GM12878 (cell line): ENCODE measurements at regions not wholly inside any gene's neighbourhood (a gene's known extent, or its start where the extent isn't known, plus 50 kb on each side); places are given as distances from the start of the nearest gene placed in this dataset.

Experiments
- BHLHE40 ChIP-seq, 2 experiments: fragments of 450-650 bp in 1 of 2; IDR thresholded peaks; 2 replicates each; pipeline ENCODE4 v1.6.1; 2011 to 2017; ENCODE audit warnings: low read depth in 2 of 2, borderline replicate concordance in 1 of 2, improper control_type of control experiment in 1 of 2, low read length in 1 of 2, mild to moderate bottlenecking in 1 of 2
- MYC ChIP-seq: IDR thresholded peaks from 2 replicates; pipeline ENCODE4 v1.6.1; 2011; ENCODE audit warnings: mild to moderate bottlenecking, low read length, moderate library complexity, inconsistent platforms; ENCODE audit not compliant: insufficient read depth, insufficient replicate concordance, insufficient read length, severe bottlenecking
- SIN3A ChIP-seq: IDR thresholded peaks from 2 replicates; pipeline ENCODE4 v1.6.1; 2012; ENCODE audit warnings: low read depth, low read length, improper control_type of control experiment
- ZNF274 ChIP-seq: IDR thresholded peaks from one replicate; pipeline ENCODE4 v1.8.0; 2011; ENCODE audit not compliant: insufficient read length, insufficient read depth
- TF ChIP-seq, protein P1 (sequence below), 3 experiments: IDR thresholded peaks in 2 of 3; conservative IDR thresholded peaks in 1 of 3; 2 replicates each; pipeline ENCODE4 v1.5.1; 2011; ENCODE audit warnings: low read depth in 3 of 3, low read length in 3 of 3, mild to moderate bottlenecking in 3 of 3, control low read depth in 2 of 3, moderate library complexity in 2 of 3, inconsistent platforms in 1 of 3, mixed read lengths in 1 of 3; ENCODE audit not compliant: control insufficient read depth in 2 of 3, insufficient read depth in 1 of 3; ENCODE audit errors: extremely low read depth in 1 of 3
- TF ChIP-seq, protein P2 (sequence below): fragments of 450-650 bp; IDR thresholded peaks from 2 replicates; pipeline ENCODE4 v1.6.1; 2018; ENCODE audit warnings: borderline replicate concordance, mild to moderate bottlenecking; ENCODE audit not compliant: partially characterized antibody
- TF ChIP-seq, protein P3 (sequence below): IDR thresholded peaks from 2 replicates; pipeline ENCODE4 v1.6.1; 2011; ENCODE audit warnings: low read depth, mild to moderate bottlenecking, low read length, moderate library complexity, borderline replicate concordance; ENCODE audit errors: extremely low read depth

DNA sequence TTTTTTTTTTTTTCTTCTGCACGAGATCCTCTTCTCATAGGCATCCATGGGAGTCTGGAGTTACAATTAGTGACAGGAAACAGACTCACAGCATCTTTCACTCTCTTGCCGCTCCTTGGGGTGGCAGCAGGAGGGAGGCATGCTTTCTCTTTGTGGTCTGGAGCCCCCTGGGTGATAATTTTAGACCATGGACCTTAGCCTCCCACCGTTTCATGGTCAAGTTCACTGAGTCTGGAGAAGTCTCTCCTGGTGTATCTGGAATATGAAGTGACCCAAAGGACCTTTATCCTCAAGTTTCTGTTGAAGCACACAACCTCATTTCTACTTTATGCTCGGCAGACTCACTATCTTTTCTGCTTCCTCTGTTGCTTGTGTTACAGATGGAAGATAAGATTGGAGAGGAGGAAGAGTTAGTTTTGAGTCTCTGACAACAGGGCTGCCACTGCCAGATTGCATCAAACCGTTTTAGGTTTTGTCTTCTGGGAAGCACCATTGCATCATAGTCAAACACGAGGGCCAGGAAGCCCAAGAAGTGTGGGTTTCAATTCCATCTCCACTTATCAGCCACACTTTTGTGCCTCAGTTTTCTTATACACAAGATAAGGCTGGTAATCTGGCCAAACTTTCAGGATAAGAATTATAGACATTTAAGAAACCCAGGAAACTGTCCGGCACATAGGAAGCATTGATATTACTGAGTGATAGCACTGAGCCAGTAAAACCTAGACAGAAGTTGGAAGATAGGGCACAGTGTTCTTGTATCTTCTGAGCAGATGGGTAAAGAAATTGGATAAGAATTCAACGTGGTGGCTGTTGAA, 62.3 kb downstream of the ADCYAP1 start:
- TF ChIP-seq, protein P1, sequence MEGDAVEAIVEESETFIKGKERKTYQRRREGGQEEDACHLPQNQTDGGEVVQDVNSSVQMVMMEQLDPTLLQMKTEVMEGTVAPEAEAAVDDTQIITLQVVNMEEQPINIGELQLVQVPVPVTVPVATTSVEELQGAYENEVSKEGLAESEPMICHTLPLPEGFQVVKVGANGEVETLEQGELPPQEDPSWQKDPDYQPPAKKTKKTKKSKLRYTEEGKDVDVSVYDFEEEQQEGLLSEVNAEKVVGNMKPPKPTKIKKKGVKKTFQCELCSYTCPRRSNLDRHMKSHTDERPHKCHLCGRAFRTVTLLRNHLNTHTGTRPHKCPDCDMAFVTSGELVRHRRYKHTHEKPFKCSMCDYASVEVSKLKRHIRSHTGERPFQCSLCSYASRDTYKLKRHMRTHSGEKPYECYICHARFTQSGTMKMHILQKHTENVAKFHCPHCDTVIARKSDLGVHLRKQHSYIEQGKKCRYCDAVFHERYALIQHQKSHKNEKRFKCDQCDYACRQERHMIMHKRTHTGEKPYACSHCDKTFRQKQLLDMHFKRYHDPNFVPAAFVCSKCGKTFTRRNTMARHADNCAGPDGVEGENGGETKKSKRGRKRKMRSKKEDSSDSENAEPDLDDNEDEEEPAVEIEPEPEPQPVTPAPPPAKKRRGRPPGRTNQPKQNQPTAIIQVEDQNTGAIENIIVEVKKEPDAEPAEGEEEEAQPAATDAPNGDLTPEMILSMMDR (IDR thresholded peaks at IDR 0.05 in 2 of 3, conservative IDR thresholded peaks at IDR 0.05 in 1 of 3; ENCODE audit: control insufficient read depth in 2 of 3, extremely low read depth in 1 of 3, insufficient read depth in 1 of 3, low read depth in 3 of 3, low read length in 3 of 3): no peak
- TF ChIP-seq, protein P2, sequence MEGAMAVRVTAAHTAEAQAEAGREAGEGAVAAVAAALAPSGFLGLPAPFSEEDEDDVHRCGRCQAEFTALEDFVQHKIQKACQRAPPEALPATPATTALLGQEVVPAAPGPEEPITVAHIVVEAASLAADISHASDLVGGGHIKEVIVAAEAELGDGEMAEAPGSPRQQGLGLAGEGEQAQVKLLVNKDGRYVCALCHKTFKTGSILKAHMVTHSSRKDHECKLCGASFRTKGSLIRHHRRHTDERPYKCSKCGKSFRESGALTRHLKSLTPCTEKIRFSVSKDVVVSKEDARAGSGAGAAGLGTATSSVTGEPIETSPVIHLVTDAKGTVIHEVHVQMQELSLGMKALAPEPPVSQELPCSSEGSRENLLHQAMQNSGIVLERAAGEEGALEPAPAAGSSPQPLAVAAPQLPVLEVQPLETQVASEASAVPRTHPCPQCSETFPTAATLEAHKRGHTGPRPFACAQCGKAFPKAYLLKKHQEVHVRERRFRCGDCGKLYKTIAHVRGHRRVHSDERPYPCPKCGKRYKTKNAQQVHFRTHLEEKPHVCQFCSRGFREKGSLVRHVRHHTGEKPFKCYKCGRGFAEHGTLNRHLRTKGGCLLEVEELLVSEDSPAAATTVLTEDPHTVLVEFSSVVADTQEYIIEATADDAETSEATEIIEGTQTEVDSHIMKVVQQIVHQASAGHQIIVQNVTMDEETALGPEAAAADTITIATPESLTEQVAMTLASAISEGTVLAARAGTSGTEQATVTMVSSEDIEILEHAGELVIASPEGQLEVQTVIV: no peak
- TF ChIP-seq, protein P3, sequence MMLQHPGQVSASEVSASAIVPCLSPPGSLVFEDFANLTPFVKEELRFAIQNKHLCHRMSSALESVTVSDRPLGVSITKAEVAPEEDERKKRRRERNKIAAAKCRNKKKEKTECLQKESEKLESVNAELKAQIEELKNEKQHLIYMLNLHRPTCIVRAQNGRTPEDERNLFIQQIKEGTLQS: no peak
- no peak for TF ChIP-seq MYC
- no peak for TF ChIP-seq BHLHE40 (IDR thresholded peaks at IDR 0.05; ENCODE audit: borderline replicate concordance in 1 of 2, low read depth in 2 of 2, low read length in 1 of 2)
- TF ChIP-seq ZNF274: no peak
- no peak for TF ChIP-seq SIN3A
